GM12864 (cell line): ENCODE measurements at regions not wholly inside any gene's neighbourhood (a gene's known extent, or its start where the extent isn't known, plus 50 kb on each side); places are given as distances from the start of the nearest gene placed in this dataset.

ENCODE experiments used
- DNase-seq: peaks from one replicate; pipeline ENCODE4 v3.0.0-alpha.2; 2011; ENCODE audit warnings: low read depth
- H3K4me3 ChIP-seq: 2 replicates; pipeline ENCODE4 v1.5.1; 2011; ENCODE audit warnings: mild to moderate bottlenecking, low read depth, low read length, control low read depth
- CTCF ChIP-seq: IDR thresholded peaks from 2 replicates; pipeline ENCODE4 v1.5.1; 2011; ENCODE audit warnings: low read depth, mild to moderate bottlenecking, moderate library complexity, low read length, control low read depth, inconsistent platforms; ENCODE audit errors: missing control alignments

GRCh38 chr1:80056179-80056578 lies 1049.6 kb upstream of the ADGRL4 start:
- no peak for TF ChIP-seq CTCF
- no peak for DNase-seq
- H3K4me3 ChIP-seq: no peak overlapping the region

GRCh38 chr1:80054129-80054528 lies 1047.6 kb upstream of the ADGRL4 start:
- TF ChIP-seq CTCF: no peak
- no peak overlapping the region for H3K4me3 ChIP-seq
- DNase-seq: no peak

GRCh38 chr1:80053613-80054012 lies 1047.1 kb upstream of the ADGRL4 start:
- no peak overlapping the region for H3K4me3 ChIP-seq
- TF ChIP-seq CTCF: no peak
- DNase-seq: no peak

- TF ChIP-seq CTCF: no peak
- no peak overlapping the region for H3K4me3 ChIP-seq
- no peak for DNase-seq
These were observed 1044.0 kb upstream of the ADGRL4 start for GRCh38 chr1:80050523-80050922.

- no peak overlapping the region for H3K4me3 ChIP-seq
- no peak for DNase-seq
- no peak for TF ChIP-seq CTCF
These were observed 1043.6 kb upstream of the ADGRL4 start for GRCh38 chr1:80050085-80050484.

GRCh38 chr1:80048716-80049115 lies 1042.2 kb upstream of the ADGRL4 start:
- no peak for TF ChIP-seq CTCF
- H3K4me3 ChIP-seq: no peak overlapping the region
- no peak for DNase-seq

- TF ChIP-seq CTCF: no peak
- no peak for DNase-seq
- no peak overlapping the region for H3K4me3 ChIP-seq
These were observed 1041.3 kb upstream of the ADGRL4 start for GRCh38 chr1:80047791-80048190.
